Astrocyte of the cerebellum (primary cell): ENCODE measurements at regions not wholly inside any gene's neighbourhood (a gene's known extent, or its start where the extent isn't known, plus 50 kb on each side); places are given as distances from the start of the nearest gene placed in this dataset.
A peak's percentile ranks its signal among the peaks of the same experiment; 100 is the strongest.

ENCODE experiments used
- DNase-seq: peaks from one replicate; pipeline ENCODE4 v3.0.0-alpha.2; 2011; ENCODE audit warnings: low read depth
- H3K4me3 ChIP-seq: 2 replicates; pipeline ENCODE4 v1.5.1; 2011; ENCODE audit warnings: mild to moderate bottlenecking, low read depth, low read length, moderate library complexity
- CTCF ChIP-seq: IDR thresholded peaks from 2 replicates; pipeline ENCODE4 v1.5.1; 2012; ENCODE audit warnings: low read length, low read depth, moderate library complexity, mild to moderate bottlenecking; ENCODE audit errors: missing control alignments
- in situ Hi-C: cut with HindIII; loops from 2 replicates; pipeline ENCODE4 v1.10.0; 2017; ENCODE audit warnings: low sequenced_read_pairs

GRCh38 chr12:41972196-41972595 lies 172.5 kb downstream of the GXYLT1 start:
- H3K4me3 ChIP-seq, result no peak overlapping the region
- in situ Hi-C loops, result no loop called here
- no peak for TF ChIP-seq CTCF
- DNase-seq, result no peak

- H3K4me3 ChIP-seq, result no peak overlapping the region
- no peak for TF ChIP-seq CTCF
- in situ Hi-C loops, result no loop called here
- no peak for DNase-seq
Measured at GRCh38 chr12:41970744-41971143, 173.9 kb downstream of the GXYLT1 start.

GRCh38 chr12:41968599-41968998 lies 176.1 kb downstream of the GXYLT1 start:
- no peak for TF ChIP-seq CTCF
- no peak for DNase-seq
- in situ Hi-C loops, result no loop called here
- no peak overlapping the region for H3K4me3 ChIP-seq

GRCh38 chr12:41967668-41968500 lies 176.8 kb downstream of the GXYLT1 start:
- TF ChIP-seq CTCF, result no peak
- in situ Hi-C loops, result no loop called here
- no peak overlapping the region for H3K4me3 ChIP-seq
- peak; percentile 33 for DNase-seq

GRCh38 chr12:41966916-41967315 lies 177.8 kb downstream of the GXYLT1 start:
- in situ Hi-C loops, result no loop called here
- no peak for DNase-seq
- TF ChIP-seq CTCF, result no peak
- H3K4me3 ChIP-seq, result no peak overlapping the region

DNA sequence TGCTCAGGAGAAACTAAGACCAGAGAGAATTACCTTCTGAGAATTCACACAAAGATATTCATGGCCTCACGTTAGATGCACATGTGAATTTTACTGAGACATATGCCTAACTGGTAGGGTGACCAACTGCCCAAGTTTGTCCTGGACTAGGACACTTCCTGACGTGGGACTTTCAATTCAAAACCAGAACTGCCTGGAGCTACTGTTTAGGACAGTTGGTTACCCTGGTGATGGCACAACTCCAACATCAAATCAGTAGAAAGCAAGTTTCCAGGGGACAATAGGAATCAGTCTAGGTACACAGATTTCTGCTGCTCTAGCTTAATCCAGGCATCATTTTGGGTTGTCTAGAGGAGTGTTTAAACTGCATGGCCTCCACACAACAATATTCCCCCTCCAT lies 178.7 kb downstream of the GXYLT1 start:
- in situ Hi-C loops, result no loop called here
- no peak overlapping the region for H3K4me3 ChIP-seq
- no peak for TF ChIP-seq CTCF
- no peak for DNase-seq
